NCI-H748 (cell line): ENCODE measurements at regions not wholly inside any gene's neighbourhood (a gene's known extent, or its start where the extent isn't known, plus 50 kb on each side); places are given as distances from the start of the nearest gene placed in this dataset.
"Not testable (repeated sequence)": the region's sequence is repeated elsewhere in the genome, so short reads cannot be mapped to it uniquely, and the experiment has no call there.

Experiments
- DNase-seq: peaks from one replicate; lab custom pipeline; 2025; ENCODE audit not compliant: unreplicated experiment; lab: John Stamatoyannopoulos, UW

GRCh38 chr7:119914119-119914518 is 358.9 kb upstream of the KCND2 start:
- DNase-seq = not testable (repeated sequence)

- DNase-seq = no peak
These were observed 356.5 kb upstream of the KCND2 start for GRCh38 chr7:119916501-119916900.

GRCh38 chr7:119918185-119918584 is 354.8 kb upstream of the KCND2 start:
- DNase-seq = no peak

- no peak for DNase-seq
These were observed 353.0 kb upstream of the KCND2 start for GRCh38 chr7:119919986-119920385.

GRCh38 chr7:119925581-119926289 is 347.2 kb upstream of the KCND2 start:
- DNase-seq = no peak

- no peak for DNase-seq
These were observed 343.1 kb upstream of the KCND2 start for GRCh38 chr7:119929891-119930290.

GRCh38 chr7:119931230-119931824 is 341.6 kb upstream of the KCND2 start:
- DNase-seq = no peak

GRCh38 chr7:119935418-119936025 is 337.5 kb upstream of the KCND2 start:
- DNase-seq = peak; percentile 60

GRCh38 chr7:119936836-119937235 is 336.1 kb upstream of the KCND2 start:
- no peak for DNase-seq

GRCh38 chr7:119937745-119938144 is 335.2 kb upstream of the KCND2 start:
- DNase-seq = no peak

- no peak for DNase-seq
These were observed 328.9 kb upstream of the KCND2 start for GRCh38 chr7:119943942-119944600.

GRCh38 chr7:119944601-119944972 is 328.4 kb upstream of the KCND2 start:
- DNase-seq = no peak

GRCh38 chr7:119945822-119946221 is 327.2 kb upstream of the KCND2 start:
- no peak for DNase-seq

- no peak for DNase-seq
These were observed 323.9 kb upstream of the KCND2 start for GRCh38 chr7:119949053-119949452.

GRCh38 chr7:119950390-119951041 is 322.5 kb upstream of the KCND2 start:
- DNase-seq = not testable (repeated sequence)

- DNase-seq = not testable (repeated sequence)
These were observed 321.4 kb upstream of the KCND2 start for GRCh38 chr7:119951614-119952013.

- no peak for DNase-seq
These were observed 315.6 kb upstream of the KCND2 start for GRCh38 chr7:119957335-119957734.

GRCh38 chr7:119959811-119960210 is 313.2 kb upstream of the KCND2 start:
- no peak for DNase-seq

GRCh38 chr7:119963654-119964053 is 309.3 kb upstream of the KCND2 start:
- DNase-seq = no peak

GRCh38 chr7:119964065-119964464 is 308.9 kb upstream of the KCND2 start:
- no peak for DNase-seq

GRCh38 chr7:119964788-119965542 is 308.0 kb upstream of the KCND2 start:
- no peak for DNase-seq
